CD4-positive, alpha-beta T cell (primary cell): ENCODE measurements at regions not wholly inside any gene's neighbourhood (a gene's known extent, or its start where the extent isn't known, plus 50 kb on each side); places are given as distances from the start of the nearest gene placed in this dataset.

Experiments
- ATAC-seq: fragments of 200-7000 bp; cut with Tn5 transposase; one replicate; pipeline ENCODE4 v1.10.0; 2022; ENCODE audit warnings: mild to moderate bottlenecking; ENCODE audit not compliant: poor library complexity
- CTCF ChIA-PET: fragments of 350-600 bp; sonication (Branson Sonifier 250); formaldehyde crosslinking; loops from one replicate; lab custom pipeline; 2021; ENCODE audit warnings: antibody characterized with exemption, inconsistent platforms; lab: Charles Lee
- POLR2A ChIA-PET: fragments of 350-600 bp; sonication (Branson Sonifier 250); formaldehyde crosslinking; loops from one replicate; lab custom pipeline; 2021; ENCODE audit warnings: antibody characterized with exemption, inconsistent platforms; lab: Charles Lee
- DNase-seq, 14 experiments: peaks; one replicate each; pipeline ENCODE4 v3.0.0-alpha.2; 2013 to 2020; ENCODE audit warnings: mixed read lengths in 2 of 14
- H3K27ac ChIP-seq, 2 donors: one replicate each; pipeline versions ENCODE4 v1.5.1 to v1.7.0; 2013; ENCODE audit warnings: low read length in 2 of 2, low read depth in 1 of 2, mild to moderate bottlenecking in 1 of 2
- H3K27me3 ChIP-seq, 2 experiments: 1 replicate in 1 of 2; 2 replicates in 1 of 2; pipeline versions ENCODE4 v1.6.1 to v1.7.0; 2013; ENCODE audit warnings: low read length in 2 of 2, control low read depth in 1 of 2, mild to moderate bottlenecking in 1 of 2, moderate library complexity in 1 of 2; ENCODE audit not compliant: insufficient read depth in 2 of 2, control insufficient read depth in 1 of 2
- H3K36me3 ChIP-seq: one replicate; pipeline ENCODE4 v1.6.1; 2013; ENCODE audit warnings: low read length, control low read depth; ENCODE audit not compliant: insufficient read depth
- H3K4me1 ChIP-seq: one replicate; pipeline ENCODE4 v1.6.1; 2013; ENCODE audit warnings: low read length, control low read depth; ENCODE audit not compliant: insufficient read depth
- H3K4me3 ChIP-seq: one replicate; pipeline ENCODE4 v1.5.1; 2013; ENCODE audit warnings: mild to moderate bottlenecking, low read length, moderate library complexity
- H3K9me3 ChIP-seq, 2 experiments: 1 replicate in 1 of 2; 2 replicates in 1 of 2; pipeline versions ENCODE4 v1.6.1 to v1.7.0; 2013; ENCODE audit warnings: low read length in 2 of 2, mild to moderate bottlenecking in 2 of 2, control low read depth in 1 of 2, moderate library complexity in 1 of 2; ENCODE audit not compliant: control insufficient read depth in 1 of 2, insufficient read depth in 1 of 2
- H3K27ac Mint-ChIP-seq: one replicate; pipeline ENCODE4 v1.8.0; 2020; ENCODE audit warnings: mixed read lengths
- H3K27me3 Mint-ChIP-seq: one replicate; pipeline ENCODE4 v1.8.0; 2021; ENCODE audit warnings: mixed read lengths
- H3K36me3 Mint-ChIP-seq: one replicate; pipeline ENCODE4 v1.8.0; 2021; ENCODE audit warnings: low read depth, mixed read lengths
- H3K4me1 Mint-ChIP-seq: one replicate; pipeline ENCODE4 v1.8.0; 2021; ENCODE audit warnings: low read depth, mixed read lengths
- H3K4me3 Mint-ChIP-seq: one replicate; pipeline ENCODE4 v1.8.0; 2020; ENCODE audit warnings: mild to moderate bottlenecking, mixed read lengths
- H3K9me3 Mint-ChIP-seq: one replicate; pipeline ENCODE4 v1.8.0; 2020; ENCODE audit warnings: mixed read lengths
- intact Hi-C, 2 experiments: fragments of 100-400 bp; cut with DNase I in 1 of 2; cut with micrococcal nuclease in 1 of 2; formaldehyde crosslinking; loops; one replicate each; pipeline versions ENCODE4 v1.15.1 to v1.9.0; 2023 to 2025; cut with DNase I, micrococcal nuclease
- TF ChIP-seq, protein P1 (sequence below): fragments of 200-600 bp; IDR thresholded peaks from one replicate; pipeline ENCODE4 v1.8.0; 2022; ENCODE audit warnings: antibody characterized with exemption, mild to moderate bottlenecking

DNA sequence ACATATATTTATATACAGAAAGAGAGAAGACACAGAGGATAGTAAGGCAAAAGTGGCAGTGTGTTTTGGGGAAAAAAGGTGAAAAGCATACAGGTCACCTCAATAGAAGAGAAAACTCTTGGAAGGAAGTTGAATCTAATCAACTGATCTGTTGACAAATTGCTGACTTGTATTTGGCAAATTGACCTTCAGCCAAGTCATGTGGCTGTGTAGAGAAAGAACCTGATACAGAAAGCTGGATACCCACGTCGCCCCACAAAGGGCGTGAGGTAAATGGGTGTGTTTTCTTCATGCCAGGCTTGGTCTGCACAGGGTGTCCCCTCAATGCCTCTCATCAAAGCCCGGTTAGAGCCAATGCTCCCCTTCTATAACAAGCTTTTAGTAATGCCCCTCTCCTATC, 230.0 kb upstream of the KLHL29 start:
- H3K36me3 Mint-ChIP-seq, result no peaks in the 10 kb centered on the region
- no peaks in the 10 kb centered on the region for H3K9me3 ChIP-seq
- H3K36me3 ChIP-seq, result no peaks in the 10 kb centered on the region
- no peak overlapping the region for H3K27ac ChIP-seq
- no peaks in the 10 kb centered on the region for H3K27me3 ChIP-seq
- no peak overlapping the region for H3K4me3 Mint-ChIP-seq
- TF ChIP-seq, protein P1, sequence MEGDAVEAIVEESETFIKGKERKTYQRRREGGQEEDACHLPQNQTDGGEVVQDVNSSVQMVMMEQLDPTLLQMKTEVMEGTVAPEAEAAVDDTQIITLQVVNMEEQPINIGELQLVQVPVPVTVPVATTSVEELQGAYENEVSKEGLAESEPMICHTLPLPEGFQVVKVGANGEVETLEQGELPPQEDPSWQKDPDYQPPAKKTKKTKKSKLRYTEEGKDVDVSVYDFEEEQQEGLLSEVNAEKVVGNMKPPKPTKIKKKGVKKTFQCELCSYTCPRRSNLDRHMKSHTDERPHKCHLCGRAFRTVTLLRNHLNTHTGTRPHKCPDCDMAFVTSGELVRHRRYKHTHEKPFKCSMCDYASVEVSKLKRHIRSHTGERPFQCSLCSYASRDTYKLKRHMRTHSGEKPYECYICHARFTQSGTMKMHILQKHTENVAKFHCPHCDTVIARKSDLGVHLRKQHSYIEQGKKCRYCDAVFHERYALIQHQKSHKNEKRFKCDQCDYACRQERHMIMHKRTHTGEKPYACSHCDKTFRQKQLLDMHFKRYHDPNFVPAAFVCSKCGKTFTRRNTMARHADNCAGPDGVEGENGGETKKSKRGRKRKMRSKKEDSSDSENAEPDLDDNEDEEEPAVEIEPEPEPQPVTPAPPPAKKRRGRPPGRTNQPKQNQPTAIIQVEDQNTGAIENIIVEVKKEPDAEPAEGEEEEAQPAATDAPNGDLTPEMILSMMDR, result no peak
- peaks cover 9% of the 10 kb centered on the region for H3K27me3 Mint-ChIP-seq
- ChIA-PET POLR2A (no interaction called here), CTCF (no interaction called here)
- no peaks in the 10 kb centered on the region for H3K4me1 Mint-ChIP-seq
- no peak for DNase-seq
- no peak for ATAC-seq
- intact Hi-C loops, result no loop called here
- no peak overlapping the region for H3K27ac Mint-ChIP-seq
- H3K4me1 ChIP-seq, result no peaks in the 10 kb centered on the region
- no peaks in the 10 kb centered on the region for H3K9me3 Mint-ChIP-seq
- no peak overlapping the region for H3K4me3 ChIP-seq

DNA sequence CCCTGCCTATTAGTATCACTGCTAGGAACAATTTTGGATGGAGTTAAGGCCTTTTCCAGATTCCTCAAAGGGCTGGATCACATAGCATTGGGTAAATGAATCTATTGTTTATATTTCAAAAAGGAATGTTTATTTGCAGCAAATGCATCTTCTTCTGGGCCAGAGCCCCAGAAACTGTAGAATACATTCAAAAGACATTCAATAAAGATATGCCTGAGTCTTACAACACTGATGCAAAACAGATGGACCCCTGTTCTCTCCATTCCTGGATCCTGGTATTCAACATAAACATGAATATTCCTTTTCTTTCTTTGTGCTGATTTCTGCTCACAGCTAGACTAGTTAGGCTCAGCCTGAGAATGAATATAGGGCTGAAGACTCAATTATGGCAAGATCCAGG, 227.2 kb upstream of the KLHL29 start:
- Mint-ChIP-seq H3K4me1 (no peaks in the 10 kb centered on the region), H3K9me3 (no peaks in the 10 kb centered on the region), H3K27ac (no peak overlapping the region), H3K27me3 (no peaks in the 10 kb centered on the region), H3K4me3 (no peak overlapping the region), H3K36me3 (no peaks in the 10 kb centered on the region)
- no peaks in the 10 kb centered on the region for H3K9me3 ChIP-seq
- ChIA-PET CTCF (no interaction called here), POLR2A (no interaction called here)
- H3K27me3 ChIP-seq, result peaks cover 0 to 2% of the 10 kb centered on the region in 2 experiments
- H3K36me3 ChIP-seq, result no peaks in the 10 kb centered on the region
- no peak overlapping the region for H3K27ac ChIP-seq
- ATAC-seq, result no peak
- intact Hi-C loops, result no loop called here
- DNase-seq, result no peak
- TF ChIP-seq, protein P1, result no peak
- H3K4me1 ChIP-seq, result no peaks in the 10 kb centered on the region
- no peak overlapping the region for H3K4me3 ChIP-seq

DNA sequence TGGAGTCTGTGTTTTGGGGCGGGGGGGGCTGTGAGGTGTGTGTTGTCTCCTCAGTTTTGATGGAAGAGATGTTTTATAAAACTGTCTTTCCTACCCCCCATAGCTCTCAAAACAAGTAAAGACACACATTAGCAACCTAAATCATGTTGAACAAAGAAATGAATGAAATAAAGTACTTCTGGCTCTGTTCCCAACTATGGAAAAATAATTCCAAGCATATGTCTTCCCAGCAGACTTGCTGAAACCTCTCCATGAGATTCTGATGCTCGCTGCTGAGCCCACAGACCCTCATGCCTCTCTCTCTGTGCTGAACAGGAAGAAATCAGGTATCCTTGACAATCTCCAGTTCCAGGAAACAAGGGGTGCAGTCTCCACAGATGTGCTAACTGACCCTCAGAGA, 226.7 kb upstream of the KLHL29 start:
- peaks cover 0 to 2% of the 10 kb centered on the region in 2 experiments for H3K27me3 ChIP-seq
- ChIA-PET POLR2A (no interaction called here), CTCF (no interaction called here)
- no peaks in the 10 kb centered on the region for H3K9me3 ChIP-seq
- Mint-ChIP-seq H3K9me3 (no peaks in the 10 kb centered on the region), H3K27ac (no peak overlapping the region), H3K27me3 (no peaks in the 10 kb centered on the region), H3K4me3 (no peak overlapping the region), H3K4me1 (no peaks in the 10 kb centered on the region), H3K36me3 (no peaks in the 10 kb centered on the region)
- H3K27ac ChIP-seq, result no peak overlapping the region
- intact Hi-C loops, result no loop called here
- ATAC-seq (no peak), DNase-seq (no peak)
- H3K36me3 ChIP-seq, result no peaks in the 10 kb centered on the region
- TF ChIP-seq, protein P1, result no peak
- no peaks in the 10 kb centered on the region for H3K4me1 ChIP-seq
- H3K4me3 ChIP-seq, result no peak overlapping the region
